GM19324 (cell line): ENCODE measurements at regions not wholly inside any gene's neighbourhood (a gene's known extent, or its start where the extent isn't known, plus 50 kb on each side); places are given as distances from the start of the nearest gene placed in this dataset.

Experiments used
- ATAC-seq: cut with Tn5 transposase; IDR thresholded peaks from one replicate; pipeline ENCODE4 v1.9.1; 2021; ENCODE audit warnings: mild to moderate bottlenecking, moderate library complexity; ENCODE audit not compliant: unreplicated experiment, low FRiP score

- no peak for ATAC-seq
These were observed 131.3 kb downstream of the WDR11 start for GRCh38 chr10:120982507-120982906.

- ATAC-seq: no peak
These were observed 132.6 kb downstream of the WDR11 start for GRCh38 chr10:120983721-120984120.

GRCh38 chr10:120984221-120984620, 133.1 kb downstream of the WDR11 start:
- no peak for ATAC-seq

DNA sequence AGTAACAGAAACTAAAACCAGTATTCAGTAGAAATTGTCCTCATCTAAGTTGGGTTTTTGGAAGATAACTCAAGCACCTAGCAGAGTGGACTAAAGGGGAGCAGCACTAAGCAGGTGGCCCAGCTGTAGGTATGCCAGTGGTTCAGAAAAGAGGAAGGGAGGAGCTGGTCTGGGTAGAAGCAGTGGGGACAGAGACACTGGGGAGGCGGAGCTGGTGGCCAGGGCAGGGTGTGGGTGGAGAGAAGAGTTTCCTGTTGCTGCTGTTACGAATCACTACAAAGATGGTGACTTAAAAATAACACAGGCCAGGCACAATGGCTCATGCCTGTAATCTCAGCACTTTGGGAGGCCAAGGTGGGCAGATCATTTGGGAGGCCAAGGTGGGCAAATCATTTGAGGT, 136.2 kb downstream of the WDR11 start:
- ATAC-seq: peak; percentile 59

- ATAC-seq: no peak
These were observed 137.6 kb downstream of the WDR11 start for GRCh38 chr10:120988751-120989150.

GRCh38 chr10:120989279-120989678, 138.1 kb downstream of the WDR11 start:
- ATAC-seq: no peak

DNA sequence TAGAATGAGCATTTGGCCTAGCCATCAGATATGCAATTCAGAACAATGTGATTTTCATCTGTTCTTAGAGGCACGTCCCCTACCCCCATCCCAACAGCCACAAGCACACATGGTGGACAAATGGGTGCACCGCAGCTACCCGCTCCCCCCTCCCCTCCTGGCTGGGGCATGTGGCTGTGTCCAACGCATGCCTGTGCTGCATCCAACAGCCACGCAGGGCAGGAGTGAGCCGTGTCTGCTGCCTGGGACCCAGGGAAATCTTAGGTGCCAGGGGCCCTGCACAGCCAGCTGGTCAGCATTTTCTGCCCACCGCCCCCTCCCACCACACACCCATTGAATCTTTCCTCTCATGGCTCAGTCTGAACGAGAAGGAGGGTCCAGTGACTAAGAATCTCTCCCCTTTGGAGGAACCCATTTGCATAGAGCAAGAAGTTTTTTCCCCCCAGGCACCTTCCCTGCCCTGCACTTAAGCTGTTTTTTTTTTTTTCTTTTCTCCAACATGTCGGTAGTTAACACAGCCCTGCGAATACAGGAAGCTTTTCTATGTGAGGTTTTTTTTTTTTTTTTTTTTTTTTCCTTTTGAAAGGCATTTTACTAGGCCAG, 138.9 kb downstream of the WDR11 start:
- ATAC-seq: no peak

DNA sequence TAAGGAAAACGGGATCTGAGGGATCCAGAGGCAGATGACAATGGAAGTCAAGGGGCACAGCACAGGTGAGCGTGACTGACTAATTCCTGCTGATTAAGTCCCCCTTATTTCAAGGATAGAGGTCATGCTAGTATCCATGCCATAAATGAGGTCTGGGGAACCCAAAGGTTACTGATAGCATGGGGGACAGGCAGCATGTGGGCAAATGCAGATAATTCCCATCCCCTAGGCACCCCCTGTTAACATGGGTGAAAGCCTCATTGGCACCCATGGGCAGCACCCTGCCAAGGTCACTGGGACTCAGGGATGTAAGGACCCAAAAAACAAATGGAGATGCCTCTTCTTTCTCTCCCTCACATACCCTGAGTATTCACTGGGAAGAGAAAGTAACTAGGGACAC, 139.7 kb downstream of the WDR11 start:
- no peak for ATAC-seq

DNA sequence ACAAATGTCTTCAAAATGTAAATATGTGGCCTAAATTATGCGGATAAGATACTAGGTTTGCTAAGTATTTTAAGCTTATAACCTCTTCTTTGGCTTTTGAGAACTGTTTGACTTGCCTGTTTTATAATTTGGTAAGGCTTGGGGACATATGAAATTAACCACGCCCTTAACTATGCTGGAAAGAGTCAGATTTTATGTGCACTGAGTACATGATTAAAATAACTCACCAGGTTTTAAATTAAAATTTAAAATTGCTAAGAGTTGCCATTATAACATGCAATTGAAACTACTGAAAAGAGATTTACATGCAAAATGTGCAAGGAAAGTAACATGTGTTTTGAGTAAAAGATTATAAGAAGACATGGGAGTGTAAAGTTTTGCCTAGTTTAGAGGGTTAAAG, 141.9 kb downstream of the WDR11 start:
- ATAC-seq: no peak

GRCh38 chr10:120995768-120996167, 144.6 kb downstream of the WDR11 start:
- ATAC-seq: no peak

DNA sequence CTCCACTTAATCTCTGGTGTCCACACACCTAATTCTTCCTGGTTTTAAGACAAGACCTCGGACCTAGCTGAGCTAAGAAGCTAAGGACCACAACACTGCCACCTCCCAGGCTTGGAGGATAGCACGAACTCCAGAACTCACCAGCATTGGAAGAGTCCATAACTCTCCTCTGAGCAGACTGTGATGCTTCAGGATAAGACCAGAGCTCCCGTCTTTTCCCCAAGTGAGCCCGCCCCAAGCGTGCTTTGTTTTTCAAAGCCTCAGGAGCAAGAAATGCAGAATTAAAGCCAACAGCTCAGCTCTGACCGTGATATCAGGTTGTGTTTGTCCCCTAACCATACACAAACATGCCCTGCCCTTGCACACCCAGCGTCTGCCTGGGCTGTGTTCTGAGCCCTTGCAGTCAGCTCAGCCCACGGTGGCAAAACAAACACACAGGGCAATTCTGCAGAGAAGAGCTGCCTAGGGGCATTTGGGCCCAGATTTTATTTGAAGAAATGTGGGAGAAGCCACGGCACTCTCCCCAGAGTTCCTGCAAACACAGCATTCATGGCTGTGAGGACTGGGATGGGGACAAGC, 145.4 kb downstream of the WDR11 start:
- ATAC-seq: no peak

- no peak for ATAC-seq
These were observed 146.2 kb downstream of the WDR11 start for GRCh38 chr10:120997313-120997712.

- ATAC-seq: no peak
These were observed 146.6 kb downstream of the WDR11 start for GRCh38 chr10:120997756-120998155.

DNA sequence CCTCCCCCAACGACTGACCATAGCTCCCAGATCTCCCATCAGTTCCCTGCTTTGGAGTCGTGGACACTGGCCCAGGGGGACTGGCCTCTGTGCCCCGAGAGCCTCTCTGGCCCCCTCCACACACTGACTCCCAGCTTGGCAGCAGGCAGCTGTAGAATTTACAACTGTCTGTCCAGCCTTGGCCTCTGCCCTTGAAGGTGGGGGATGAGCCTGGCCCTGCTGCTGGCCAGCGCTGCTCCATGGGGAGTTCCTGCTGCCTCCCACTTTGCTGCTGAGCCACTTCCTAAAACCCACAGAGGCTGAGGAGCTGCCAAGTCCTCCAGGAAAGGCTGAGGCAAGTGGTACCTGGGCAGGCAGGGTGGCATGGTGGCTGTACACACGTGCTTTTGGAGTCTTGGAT, 147.1 kb downstream of the WDR11 start:
- ATAC-seq: no peak

DNA sequence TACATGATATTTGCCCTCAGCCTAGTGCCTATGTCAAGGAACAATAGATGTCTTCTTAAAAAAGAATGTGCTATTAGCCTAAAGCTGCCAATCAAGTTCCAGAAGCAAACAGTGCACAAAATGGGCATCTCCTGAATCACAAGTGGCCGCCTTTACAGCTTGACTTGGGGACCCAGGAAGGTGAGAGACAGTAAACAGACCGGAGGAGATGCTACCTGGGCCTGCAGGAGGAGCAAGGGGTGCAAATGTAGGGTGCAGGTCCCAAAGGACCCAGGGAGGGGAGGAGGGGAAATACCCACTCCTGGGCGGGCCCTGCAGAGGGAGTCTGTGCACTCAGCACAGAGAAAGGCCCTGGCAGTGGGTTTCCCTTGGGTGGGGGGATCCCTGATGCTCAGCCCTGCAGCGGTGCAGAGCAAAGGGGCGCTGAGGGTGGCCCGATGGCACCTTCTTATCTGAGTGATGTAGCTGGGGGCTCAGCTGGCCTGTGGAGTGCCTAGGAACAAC, 147.7 kb downstream of the WDR11 start:
- no peak for ATAC-seq

DNA sequence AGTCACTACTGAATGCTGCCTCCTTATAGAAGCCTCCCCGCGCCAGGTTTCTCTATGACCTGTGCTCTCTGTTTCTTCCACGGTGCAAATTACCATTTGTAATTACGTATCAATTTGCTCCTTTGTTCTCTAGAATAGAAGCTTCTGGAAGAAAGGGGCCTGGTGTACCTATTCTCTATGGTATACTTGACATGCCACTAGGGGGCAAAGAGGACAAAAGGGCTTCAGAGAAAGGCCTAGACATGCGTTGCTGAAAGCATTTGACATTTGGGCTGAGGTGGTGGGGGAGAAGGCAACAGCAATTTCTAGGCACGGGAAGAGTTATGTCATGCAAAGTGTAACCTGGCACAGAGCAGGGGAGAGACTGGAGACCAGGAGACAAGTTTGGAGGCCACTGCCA, 148.7 kb downstream of the WDR11 start:
- ATAC-seq: no peak

DNA sequence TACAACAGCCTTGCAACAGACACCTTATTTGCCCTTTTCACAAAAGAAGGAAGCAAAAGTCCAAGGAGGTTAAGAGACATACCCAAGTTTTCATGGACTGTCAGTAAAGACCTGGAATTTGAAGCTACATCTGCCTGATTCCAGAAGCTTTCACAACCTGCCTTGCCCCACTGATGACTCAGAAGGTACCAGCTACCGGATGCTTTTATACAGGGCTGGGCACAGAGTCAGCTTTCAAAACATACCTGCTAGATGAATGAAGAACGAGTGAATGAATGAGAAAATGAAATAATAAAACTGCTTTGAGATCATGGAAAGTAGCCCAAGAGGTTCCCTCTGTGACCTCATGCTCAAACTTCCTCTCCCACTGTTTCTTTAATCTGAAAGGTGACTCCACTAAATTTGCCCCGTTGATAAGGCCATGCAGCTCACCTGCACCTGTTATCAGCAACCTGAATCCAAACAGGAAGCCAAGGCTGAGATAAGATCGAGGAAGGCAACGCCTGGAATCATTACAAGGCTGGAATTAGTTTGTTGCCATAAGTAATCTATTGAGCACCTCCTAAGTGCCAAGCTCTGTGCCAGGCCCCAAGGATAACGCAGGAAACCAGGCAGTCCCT, 151.5 kb downstream of the WDR11 start:
- no peak for ATAC-seq

- ATAC-seq: no peak
These were observed 154.9 kb downstream of the WDR11 start for GRCh38 chr10:121005948-121006587.

- ATAC-seq: no peak
These were observed 156.1 kb downstream of the WDR11 start for GRCh38 chr10:121007264-121007663.

GRCh38 chr10:121015916-121016315, 164.8 kb downstream of the WDR11 start:
- no peak for ATAC-seq

DNA sequence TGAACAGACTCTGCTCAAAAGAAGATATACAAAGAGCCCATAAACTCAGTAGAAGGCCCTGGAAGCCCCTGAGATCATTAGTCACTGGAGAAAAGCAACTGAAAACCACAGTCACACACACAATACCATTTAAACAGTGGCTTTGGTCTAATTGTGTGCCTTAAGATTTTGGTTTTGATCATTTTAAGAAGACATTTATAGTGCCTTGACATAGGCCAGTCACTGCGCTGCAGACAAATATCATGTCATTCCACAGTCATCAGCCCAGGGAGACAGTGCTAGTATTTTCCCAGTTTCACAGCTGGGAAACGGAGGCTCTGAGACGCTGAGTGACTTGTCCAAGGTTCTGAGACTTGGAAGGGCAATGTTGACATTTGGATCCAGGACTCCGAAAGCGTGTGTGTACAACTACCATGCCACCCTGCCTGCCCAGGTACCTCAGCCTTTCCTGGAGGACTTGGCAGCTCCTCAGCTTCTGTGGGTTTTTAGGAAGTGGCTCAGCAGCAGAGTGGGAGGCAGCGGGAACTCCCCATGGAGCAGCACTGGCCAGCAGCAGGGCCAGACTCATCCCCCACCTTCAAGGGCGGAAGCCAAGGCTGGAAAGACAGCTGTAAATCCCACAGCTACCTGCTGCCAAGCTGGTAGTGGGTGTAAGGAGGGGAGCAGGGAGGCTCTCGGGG, 173.9 kb downstream of the WDR11 start:
- ATAC-seq: no peak
